Sigmoid colon (tissue), 4 donors: ENCODE measurements at regions not wholly inside any gene's neighbourhood (a gene's known extent, or its start where the extent isn't known, plus 50 kb on each side); places are given as distances from the start of the nearest gene placed in this dataset.

ENCODE experiments used
- EP300 ChIP-seq, 4 donors: sonication (generic); formaldehyde crosslinking; IDR thresholded peaks; one replicate each; pipeline ENCODE4 v1.6.1; 2017; ENCODE audit warnings: antibody characterized with exemption in 4 of 4
- POLR2A ChIP-seq, 2 donors: fragments of 450-650 bp; IDR thresholded peaks; one replicate each; pipeline ENCODE4 v1.6.1; 2016; ENCODE audit warnings: antibody characterized with exemption in 2 of 2, mild to moderate bottlenecking in 2 of 2, moderate library complexity in 2 of 2
- TF ChIP-seq, protein P1 (sequence below), 4 experiments: fragments of 450-650 bp in 3 of 4; fragments of 200-600 bp in 1 of 4; IDR thresholded peaks; one replicate each; pipeline ENCODE4 v1.5.1; 2016 to 2019; ENCODE audit warnings: antibody characterized with exemption in 4 of 4, mild to moderate bottlenecking in 3 of 4, moderate library complexity in 2 of 4

DNA sequence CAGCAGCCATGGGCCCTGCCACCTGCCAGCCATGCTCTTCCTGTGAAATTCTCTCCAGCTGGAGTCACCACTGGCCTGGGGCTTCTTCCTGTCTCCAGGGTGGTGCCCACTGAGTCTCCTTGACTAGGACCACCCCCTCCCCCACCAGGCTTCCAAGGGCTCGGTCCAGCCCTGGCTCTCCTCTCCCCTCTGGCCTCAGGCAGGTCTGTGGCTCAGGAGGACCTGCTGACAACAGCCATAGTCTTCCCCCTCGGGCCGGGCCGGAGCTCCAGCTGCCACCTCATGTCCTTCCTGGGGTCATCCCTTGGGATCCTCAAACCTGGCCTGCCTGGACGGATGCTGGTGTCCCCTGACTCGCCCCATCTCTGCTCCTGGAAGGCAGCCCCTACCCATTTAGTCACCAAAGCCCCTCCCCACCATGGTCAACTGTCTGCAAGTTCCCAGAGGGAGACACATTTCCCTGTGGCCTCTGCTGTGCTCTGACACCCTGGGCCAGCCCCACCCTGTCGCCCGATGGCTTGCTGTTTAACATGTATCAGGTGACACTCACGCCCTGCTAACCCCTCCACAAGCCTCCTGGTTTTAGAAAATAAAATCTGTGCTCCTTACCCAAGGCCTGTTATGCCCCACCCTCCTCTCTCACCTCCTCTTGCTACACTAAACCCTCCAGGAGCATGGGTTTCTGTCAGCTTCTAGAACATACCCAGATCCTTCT is 186.2 kb downstream of the RBFOX3 start:
- TF ChIP-seq, protein P1, sequence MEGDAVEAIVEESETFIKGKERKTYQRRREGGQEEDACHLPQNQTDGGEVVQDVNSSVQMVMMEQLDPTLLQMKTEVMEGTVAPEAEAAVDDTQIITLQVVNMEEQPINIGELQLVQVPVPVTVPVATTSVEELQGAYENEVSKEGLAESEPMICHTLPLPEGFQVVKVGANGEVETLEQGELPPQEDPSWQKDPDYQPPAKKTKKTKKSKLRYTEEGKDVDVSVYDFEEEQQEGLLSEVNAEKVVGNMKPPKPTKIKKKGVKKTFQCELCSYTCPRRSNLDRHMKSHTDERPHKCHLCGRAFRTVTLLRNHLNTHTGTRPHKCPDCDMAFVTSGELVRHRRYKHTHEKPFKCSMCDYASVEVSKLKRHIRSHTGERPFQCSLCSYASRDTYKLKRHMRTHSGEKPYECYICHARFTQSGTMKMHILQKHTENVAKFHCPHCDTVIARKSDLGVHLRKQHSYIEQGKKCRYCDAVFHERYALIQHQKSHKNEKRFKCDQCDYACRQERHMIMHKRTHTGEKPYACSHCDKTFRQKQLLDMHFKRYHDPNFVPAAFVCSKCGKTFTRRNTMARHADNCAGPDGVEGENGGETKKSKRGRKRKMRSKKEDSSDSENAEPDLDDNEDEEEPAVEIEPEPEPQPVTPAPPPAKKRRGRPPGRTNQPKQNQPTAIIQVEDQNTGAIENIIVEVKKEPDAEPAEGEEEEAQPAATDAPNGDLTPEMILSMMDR (IDR thresholded peaks at IDR 0.05): no peak
- TF ChIP-seq POLR2A (IDR thresholded peaks at IDR 0.05): no peak
- no peak for TF ChIP-seq EP300 (IDR thresholded peaks at IDR 0.05)
